Upper lobe of left lung (tissue), 6 donors: ENCODE measurements at regions not wholly inside any gene's neighbourhood (a gene's known extent, or its start where the extent isn't known, plus 50 kb on each side); places are given as distances from the start of the nearest gene placed in this dataset.

Experiments
- ATAC-seq, 2 donors: fragments of 200-7000 bp; cut with Tn5 transposase; one replicate each; pipeline ENCODE4 v1.9.1; 2022; ENCODE audit warnings: mild to moderate bottlenecking in 2 of 2, moderate library complexity in 2 of 2; ENCODE audit not compliant: low FRiP score in 2 of 2
- DNase-seq, 2 donors: peaks; one replicate each; pipeline ENCODE4 v3.0.0-alpha.2; 2019 to 2020
- H3K27ac ChIP-seq, 4 donors: fragments of 200-600 bp; sonication (generic); one replicate each; pipeline ENCODE4 v1.5.1; 2016 to 2019
- H3K27me3 ChIP-seq, 4 donors: fragments of 200-600 bp; sonication (generic); one replicate each; pipeline ENCODE4 v1.5.1; 2017 to 2019
- H3K36me3 ChIP-seq, 4 donors: fragments of 200-600 bp; sonication (generic); one replicate each; pipeline ENCODE4 v1.5.1; 2016 to 2019
- H3K4me1 ChIP-seq, 4 donors: fragments of 200-600 bp; sonication (generic); one replicate each; pipeline ENCODE4 v1.5.1; 2018 to 2019
- H3K4me3 ChIP-seq, 4 donors: fragments of 200-600 bp; sonication (generic); one replicate each; pipeline ENCODE4 v1.5.1; 2017 to 2019; ENCODE audit warnings: mild to moderate bottlenecking in 2 of 4, moderate library complexity in 1 of 4
- H3K9me3 ChIP-seq, 4 donors: fragments of 200-600 bp; sonication (generic); one replicate each; pipeline ENCODE4 v1.5.1; 2018 to 2019
- EP300 ChIP-seq, 4 donors: sonication (generic); formaldehyde crosslinking; IDR thresholded peaks; one replicate each; pipeline ENCODE4 v1.5.1; 2017; ENCODE audit warnings: antibody characterized with exemption in 4 of 4, control low read depth in 2 of 4
- POLR2A ChIP-seq, 4 donors: fragments of 450-650 bp; IDR thresholded peaks; one replicate each; pipeline ENCODE4 v1.5.1; 2016 to 2017; ENCODE audit warnings: antibody characterized with exemption in 4 of 4, mild to moderate bottlenecking in 2 of 4
- POLR2AphosphoS5 ChIP-seq, 2 donors: sonication (generic); formaldehyde crosslinking; IDR thresholded peaks; one replicate each; pipeline ENCODE4 v1.5.1; 2017; ENCODE audit warnings: antibody characterized with exemption in 2 of 2
- WGBS, 2 donors: methylation state at CpG; one replicate each; pipeline ENCODE4 v1.1.5; 2017 to 2018; 5-methylcytosine and 5-hydroxymethylcytosine counted together
- TF ChIP-seq, protein P1 (sequence below), 6 experiments: fragments of 450-650 bp in 4 of 6; fragments of 200-600 bp in 2 of 6; sonication (generic) in 2 of 6; IDR thresholded peaks; one replicate each; pipeline ENCODE4 v1.5.1; 2016 to 2019; ENCODE audit warnings: antibody characterized with exemption in 6 of 6
- donor health status: DM: no; HTN: no; CAD: no; lungs with moderate emphysema.
- donor health status: DM: no; HTN: yes; CAD: no; lungs with severe emphysema.

DNA sequence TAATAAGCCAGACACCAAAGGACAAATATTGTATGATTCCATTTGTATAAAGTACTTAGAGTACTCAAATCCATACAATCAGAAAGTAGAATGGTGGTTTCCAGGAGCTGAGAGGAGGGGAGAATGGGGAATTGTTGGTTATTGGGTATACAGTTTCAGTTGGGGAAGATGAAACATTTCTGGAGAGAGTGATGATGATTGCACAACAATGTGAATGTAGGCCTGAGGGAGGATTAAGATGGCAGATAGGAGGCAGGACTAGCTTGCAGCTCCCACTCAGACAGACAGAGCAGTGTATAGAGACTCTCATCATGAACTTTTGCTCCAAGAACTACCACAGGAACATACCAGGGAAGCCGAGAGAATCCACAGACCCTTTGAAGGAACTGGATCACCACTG, 75.7 kb upstream of the PAK3 start:
- Histone ChIP-seq H3K4me3 (no peak overlapping the region), H3K4me1 (no peaks in the 10 kb centered on the region), H3K27me3 (no peaks in the 10 kb centered on the region), H3K27ac (no peak overlapping the region), H3K9me3 (peaks cover 0 to 6% (median 0%) of the 10 kb centered on the region in 4 donors), H3K36me3 (no peaks in the 10 kb centered on the region)
- TF ChIP-seq, protein P1, sequence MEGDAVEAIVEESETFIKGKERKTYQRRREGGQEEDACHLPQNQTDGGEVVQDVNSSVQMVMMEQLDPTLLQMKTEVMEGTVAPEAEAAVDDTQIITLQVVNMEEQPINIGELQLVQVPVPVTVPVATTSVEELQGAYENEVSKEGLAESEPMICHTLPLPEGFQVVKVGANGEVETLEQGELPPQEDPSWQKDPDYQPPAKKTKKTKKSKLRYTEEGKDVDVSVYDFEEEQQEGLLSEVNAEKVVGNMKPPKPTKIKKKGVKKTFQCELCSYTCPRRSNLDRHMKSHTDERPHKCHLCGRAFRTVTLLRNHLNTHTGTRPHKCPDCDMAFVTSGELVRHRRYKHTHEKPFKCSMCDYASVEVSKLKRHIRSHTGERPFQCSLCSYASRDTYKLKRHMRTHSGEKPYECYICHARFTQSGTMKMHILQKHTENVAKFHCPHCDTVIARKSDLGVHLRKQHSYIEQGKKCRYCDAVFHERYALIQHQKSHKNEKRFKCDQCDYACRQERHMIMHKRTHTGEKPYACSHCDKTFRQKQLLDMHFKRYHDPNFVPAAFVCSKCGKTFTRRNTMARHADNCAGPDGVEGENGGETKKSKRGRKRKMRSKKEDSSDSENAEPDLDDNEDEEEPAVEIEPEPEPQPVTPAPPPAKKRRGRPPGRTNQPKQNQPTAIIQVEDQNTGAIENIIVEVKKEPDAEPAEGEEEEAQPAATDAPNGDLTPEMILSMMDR (IDR thresholded peaks at IDR 0.05), result no peak
- TF ChIP-seq POLR2AphosphoS5 (IDR thresholded peaks at IDR 0.05), result no peak
- TF ChIP-seq POLR2A (IDR thresholded peaks at IDR 0.05), result no peak
- no peak for TF ChIP-seq EP300 (IDR thresholded peaks at IDR 0.05)
- DNase-seq (no peak), ATAC-seq (no peak)
- WGBS, 2 donors, result 71 to 100% methylated on average over 1 of the region's 1 CpG

DNA sequence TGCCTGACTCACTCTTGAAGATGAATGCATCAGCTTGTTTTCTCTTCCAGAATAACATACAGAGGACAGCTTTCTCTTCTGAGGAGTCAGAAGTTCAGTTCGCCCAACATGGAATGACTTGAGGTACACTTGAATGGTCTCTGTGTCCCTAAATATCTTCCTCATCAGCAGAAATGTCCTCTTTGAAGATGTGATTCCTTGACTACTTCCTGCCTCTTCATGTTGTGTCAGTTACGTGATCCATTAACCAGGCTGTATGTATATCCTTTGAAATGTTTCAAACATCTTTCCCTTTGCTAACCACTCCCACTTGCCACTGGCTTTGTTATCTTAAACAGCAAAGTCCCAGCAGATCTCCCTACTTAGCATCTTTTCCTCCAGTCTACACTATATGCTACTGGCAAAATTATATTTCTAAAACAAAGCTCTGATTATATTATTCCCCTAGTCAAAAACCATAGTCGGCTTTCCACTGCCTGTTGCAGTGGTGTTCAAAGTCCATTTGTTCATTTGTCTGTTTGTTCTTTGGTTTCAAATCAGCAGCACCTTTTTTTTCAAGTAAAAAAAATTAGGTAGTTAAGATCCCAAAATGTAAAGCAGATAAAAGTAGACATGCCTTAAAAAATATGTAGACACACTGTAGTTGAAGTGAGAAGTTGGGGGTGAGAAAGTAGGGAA, 82.1 kb upstream of the PAK3 start:
- Histone ChIP-seq H3K36me3 (no peaks in the 10 kb centered on the region), H3K27ac (no peak overlapping the region), H3K9me3 (no peaks in the 10 kb centered on the region), H3K4me3 (no peak overlapping the region), H3K4me1 (no peaks in the 10 kb centered on the region), H3K27me3 (no peaks in the 10 kb centered on the region)
- no peak for ATAC-seq
- 58 to 81% methylated on average over 3 of the region's 3 CpGs for WGBS, 2 donors
- TF ChIP-seq POLR2A (IDR thresholded peaks at IDR 0.05), result no peak
- TF ChIP-seq, protein P1 (IDR thresholded peaks at IDR 0.05), result no peak
- no peak for TF ChIP-seq POLR2AphosphoS5 (IDR thresholded peaks at IDR 0.05)
- TF ChIP-seq EP300 (IDR thresholded peaks at IDR 0.05), result no peak
- no peak for DNase-seq

GRCh38 chrX:111010111-111010510, 85.9 kb upstream of the PAK3 start:
- Histone ChIP-seq H3K4me3 (no peak overlapping the region), H3K9me3 (no peaks in the 10 kb centered on the region), H3K27ac (no peak overlapping the region), H3K27me3 (no peaks in the 10 kb centered on the region), H3K4me1 (no peaks in the 10 kb centered on the region), H3K36me3 (no peaks in the 10 kb centered on the region)
- no peak for DNase-seq
- TF ChIP-seq POLR2AphosphoS5 (IDR thresholded peaks at IDR 0.05) (no peak), POLR2A (IDR thresholded peaks at IDR 0.05) (no peak)
- 49 to 61% methylated on average over 3 of the region's 3 CpGs for WGBS, 2 donors
- no peak for ATAC-seq

- TF ChIP-seq POLR2AphosphoS5 (IDR thresholded peaks at IDR 0.05) (no peak), POLR2A (IDR thresholded peaks at IDR 0.05) (no peak), EP300 (IDR thresholded peaks at IDR 0.05) (no peak)
- TF ChIP-seq, protein P1 (IDR thresholded peaks at IDR 0.05), result no peak
- Histone ChIP-seq H3K4me1 (no peaks in the 10 kb centered on the region), H3K27me3 (no peaks in the 10 kb centered on the region), H3K27ac (no peak overlapping the region), H3K4me3 (no peak overlapping the region), H3K36me3 (no peaks in the 10 kb centered on the region), H3K9me3 (no peaks in the 10 kb centered on the region)
- DNase-seq (no peak), ATAC-seq (no peak)
- WGBS, 2 donors, result 40 to 49% methylated on average over 3 of the region's 3 CpGs
Observed at GRCh38 chrX:111009256-111009655, 86.7 kb upstream of the PAK3 start.

GRCh38 chrX:111008126-111008525, 87.9 kb upstream of the PAK3 start:
- Histone ChIP-seq H3K27ac (no peak overlapping the region), H3K4me1 (no peaks in the 10 kb centered on the region), H3K4me3 (no peak overlapping the region), H3K36me3 (no peaks in the 10 kb centered on the region), H3K27me3 (no peaks in the 10 kb centered on the region), H3K9me3 (no peaks in the 10 kb centered on the region)
- 51 to 67% methylated on average over 1 to 2 of the region's 2 CpGs for WGBS, 2 donors
- DNase-seq, result no peak
- no peak for ATAC-seq
- TF ChIP-seq EP300 (IDR thresholded peaks at IDR 0.05), result no peak
- TF ChIP-seq, protein P1 (IDR thresholded peaks at IDR 0.05), result no peak
- no peak for TF ChIP-seq POLR2A (IDR thresholded peaks at IDR 0.05)
- TF ChIP-seq POLR2AphosphoS5 (IDR thresholded peaks at IDR 0.05), result no peak
